ENCODE measurements at regions not wholly inside any gene's neighbourhood (a gene's known extent, or its start where the extent isn't known, plus 50 kb on each side); places are given as distances from the start of the nearest gene placed in this dataset.

GRCh38 chr3:103585809-103586208 lies 1151.0 kb downstream of the ZPLD1 start (continued):
- no peak for TF ChIP-seq ZFP30 (CRISPR knock-in tag; IDR thresholded peaks at IDR 0.05)

- TF ChIP-seq CSDC2 (CRISPR knock-in tag; IDR thresholded peaks at IDR 0.05): no peak
- no peak for TF ChIP-seq ESRRG (CRISPR knock-in tag; IDR thresholded peaks at IDR 0.05)
- TF ChIP-seq ZFP3 (CRISPR knock-in tag; IDR thresholded peaks at IDR 0.05): no peak
- no peak for TF ChIP-seq ZNF565 (CRISPR knock-in tag; conservative IDR thresholded peaks at IDR 0.05; ENCODE audit: low read depth)
- no peak for TF ChIP-seq RARB (CRISPR knock-in tag; IDR thresholded peaks at IDR 0.05)
- TF ChIP-seq GLIS3 (CRISPR knock-in tag; IDR thresholded peaks at IDR 0.05): no peak
- TF ChIP-seq TSHZ2 (CRISPR knock-in tag; IDR thresholded peaks at IDR 0.05): no peak
- no peak for TF ChIP-seq POU6F1 (CRISPR knock-in tag; IDR thresholded peaks at IDR 0.05; ENCODE audit: borderline replicate concordance, low read depth)
- TF ChIP-seq ZNF8 (CRISPR knock-in tag; IDR thresholded peaks at IDR 0.05): no peak
- no peak for TF ChIP-seq OSR1 (CRISPR knock-in tag; IDR thresholded peaks at IDR 0.05)
- TF ChIP-seq PATZ1 (CRISPR knock-in tag; IDR thresholded peaks at IDR 0.05; ENCODE audit: borderline replicate concordance): no peak
- TF ChIP-seq ISL1 (CRISPR knock-in tag; IDR thresholded peaks at IDR 0.05): no peak
- no peak for ATAC-seq
Measured at GRCh38 chr3:103589770-103590169, 1155.0 kb downstream of the ZPLD1 start.

- no peak for TF ChIP-seq TSHZ2 (CRISPR knock-in tag; IDR thresholded peaks at IDR 0.05)
- no peak for TF ChIP-seq ZNF70 (CRISPR knock-in tag; IDR thresholded peaks at IDR 0.05)
- no peak for TF ChIP-seq ISL1 (CRISPR knock-in tag; IDR thresholded peaks at IDR 0.05)
- no peak for TF ChIP-seq POU6F1 (CRISPR knock-in tag; IDR thresholded peaks at IDR 0.05; ENCODE audit: borderline replicate concordance, low read depth)
- TF ChIP-seq CSDC2 (CRISPR knock-in tag; IDR thresholded peaks at IDR 0.05): no peak
- TF ChIP-seq ZFP3 (CRISPR knock-in tag; IDR thresholded peaks at IDR 0.05): no peak
- ATAC-seq: no peak
Measured at GRCh38 chr3:103600844-103601243, 1166.0 kb downstream of the ZPLD1 start.

GRCh38 chr3:103601666-103602065 lies 1166.9 kb downstream of the ZPLD1 start:
- no peak for TF ChIP-seq ZFP3 (CRISPR knock-in tag; IDR thresholded peaks at IDR 0.05)
- no peak for TF ChIP-seq OSR1 (CRISPR knock-in tag; IDR thresholded peaks at IDR 0.05)
- no peak for TF ChIP-seq TSHZ2 (CRISPR knock-in tag; IDR thresholded peaks at IDR 0.05)
- TF ChIP-seq ESRRG (CRISPR knock-in tag; IDR thresholded peaks at IDR 0.05): no peak
- TF ChIP-seq GLIS3 (CRISPR knock-in tag; IDR thresholded peaks at IDR 0.05): no peak
- no peak for TF ChIP-seq TOX (CRISPR knock-in tag; IDR thresholded peaks at IDR 0.05; ENCODE audit: borderline replicate concordance)
- TF ChIP-seq SNAI2 (CRISPR knock-in tag; IDR thresholded peaks at IDR 0.05): no peak
- no peak for TF ChIP-seq TCF4 (CRISPR knock-in tag; IDR thresholded peaks at IDR 0.05; ENCODE audit: borderline replicate concordance)
- TF ChIP-seq BACH2 (CRISPR knock-in tag; IDR thresholded peaks at IDR 0.05; ENCODE audit: borderline replicate concordance): no peak
- no peak for TF ChIP-seq CSDC2 (CRISPR knock-in tag; IDR thresholded peaks at IDR 0.05)
- TF ChIP-seq POU6F1 (CRISPR knock-in tag; IDR thresholded peaks at IDR 0.05; ENCODE audit: borderline replicate concordance, low read depth): no peak
- TF ChIP-seq ARNTL (CRISPR knock-in tag; IDR thresholded peaks at IDR 0.05; ENCODE audit: borderline replicate concordance, low read depth): no peak

More at GRCh38 chr3:103601666-103602065, 1166.9 kb downstream of the ZPLD1 start:
- ATAC-seq: no peak
